Stomach (tissue), 4 donors: ENCODE measurements at regions not wholly inside any gene's neighbourhood (a gene's known extent, or its start where the extent isn't known, plus 50 kb on each side); places are given as distances from the start of the nearest gene placed in this dataset.
"Not testable (repeated sequence)": the region's sequence is repeated elsewhere in the genome, so short reads cannot be mapped to it uniquely, and the experiment has no call there.

Experiments
- EP300 ChIP-seq: sonication (generic); formaldehyde crosslinking; IDR thresholded peaks from one replicate; pipeline ENCODE4 v1.6.1; 2017; ENCODE audit warnings: antibody characterized with exemption
- TF ChIP-seq, protein P1 (sequence below), 7 experiments: fragments of 450-650 bp in 4 of 7; fragments of 200-600 bp in 3 of 7; sonication (generic) in 3 of 7; IDR thresholded peaks; one replicate each; pipeline ENCODE4 v1.5.1; 2016 to 2019; ENCODE audit warnings: antibody characterized with exemption in 7 of 7, control low read depth in 2 of 7, mild to moderate bottlenecking in 1 of 7

- not testable (repeated sequence) for TF ChIP-seq EP300
- TF ChIP-seq, protein P1, sequence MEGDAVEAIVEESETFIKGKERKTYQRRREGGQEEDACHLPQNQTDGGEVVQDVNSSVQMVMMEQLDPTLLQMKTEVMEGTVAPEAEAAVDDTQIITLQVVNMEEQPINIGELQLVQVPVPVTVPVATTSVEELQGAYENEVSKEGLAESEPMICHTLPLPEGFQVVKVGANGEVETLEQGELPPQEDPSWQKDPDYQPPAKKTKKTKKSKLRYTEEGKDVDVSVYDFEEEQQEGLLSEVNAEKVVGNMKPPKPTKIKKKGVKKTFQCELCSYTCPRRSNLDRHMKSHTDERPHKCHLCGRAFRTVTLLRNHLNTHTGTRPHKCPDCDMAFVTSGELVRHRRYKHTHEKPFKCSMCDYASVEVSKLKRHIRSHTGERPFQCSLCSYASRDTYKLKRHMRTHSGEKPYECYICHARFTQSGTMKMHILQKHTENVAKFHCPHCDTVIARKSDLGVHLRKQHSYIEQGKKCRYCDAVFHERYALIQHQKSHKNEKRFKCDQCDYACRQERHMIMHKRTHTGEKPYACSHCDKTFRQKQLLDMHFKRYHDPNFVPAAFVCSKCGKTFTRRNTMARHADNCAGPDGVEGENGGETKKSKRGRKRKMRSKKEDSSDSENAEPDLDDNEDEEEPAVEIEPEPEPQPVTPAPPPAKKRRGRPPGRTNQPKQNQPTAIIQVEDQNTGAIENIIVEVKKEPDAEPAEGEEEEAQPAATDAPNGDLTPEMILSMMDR (IDR thresholded peaks at IDR 0.05) = not testable (repeated sequence)
Measured at GRCh38 chrX:95973456-95974095, 711.1 kb upstream of the DIAPH2 start.
